ENCODE measurements at regions not wholly inside any gene's neighbourhood (a gene's known extent, or its start where the extent isn't known, plus 50 kb on each side); places are given as distances from the start of the nearest gene placed in this dataset.
A peak's percentile ranks its signal among the peaks of the same experiment; 100 is the strongest.
"Not testable (repeated sequence)": the region's sequence is repeated elsewhere in the genome, so short reads cannot be mapped to it uniquely, and the experiment has no call there.

- DNase-seq (ENCODE audit: low read depth in 4 of 4, low spot score in 3 of 4) = no peak
Measured at GRCh38 chr10:5268743-5269142, 72.1 kb downstream of the AKR1C4 start.

DNA sequence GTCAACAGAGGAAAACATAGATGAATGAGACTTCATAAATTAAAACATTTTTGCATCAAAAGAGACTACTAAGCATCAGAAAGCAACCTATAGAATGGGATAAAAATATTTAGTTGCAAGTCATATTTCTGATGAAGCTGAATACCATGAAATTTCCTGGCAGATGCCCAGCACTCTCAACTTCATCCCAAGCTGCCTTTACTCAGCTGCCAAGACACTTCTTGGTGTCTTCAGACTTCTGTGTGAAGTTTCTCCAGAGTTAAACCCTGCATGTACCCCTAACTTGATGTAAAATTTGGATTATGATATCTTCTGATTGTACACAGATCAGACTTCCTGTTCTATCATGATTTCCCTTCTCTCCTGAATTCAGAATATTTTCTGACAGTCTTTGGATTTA lies 73.2 kb downstream of the AKR1C4 start:
- no peak for DNase-seq (ENCODE audit: low read depth in 4 of 4, low spot score in 3 of 4)

DNA sequence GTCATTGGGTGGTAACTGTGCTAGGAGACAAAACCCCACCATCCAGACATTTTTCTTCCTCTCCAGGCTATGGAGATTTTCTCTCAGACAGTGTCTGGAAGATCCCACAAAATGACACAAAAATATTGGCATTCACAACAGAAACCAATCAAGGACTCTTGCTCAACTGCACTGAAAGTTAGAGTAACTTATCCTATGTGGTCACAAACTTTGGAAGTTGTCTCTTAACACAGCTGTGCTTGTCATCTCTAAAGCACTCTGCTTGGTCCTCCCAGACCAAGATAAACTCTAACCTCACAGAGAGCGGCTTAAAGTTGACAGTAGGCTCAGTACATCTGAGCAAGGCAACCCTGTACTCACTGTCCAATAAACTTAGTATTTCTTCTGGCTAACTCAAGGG lies 74.9 kb downstream of the AKR1C4 start:
- no peak for DNase-seq (ENCODE audit: low read depth in 4 of 4, low spot score in 3 of 4)

- DNase-seq (ENCODE audit: low read depth in 4 of 4, low spot score in 3 of 4) = no peak
Measured at GRCh38 chr10:5272065-5272803, 75.6 kb downstream of the AKR1C4 start.

GRCh38 chr10:5274795-5275194 lies 78.2 kb downstream of the AKR1C4 start:
- no peak for DNase-seq (ENCODE audit: low read depth in 4 of 4, low spot score in 3 of 4)

DNA sequence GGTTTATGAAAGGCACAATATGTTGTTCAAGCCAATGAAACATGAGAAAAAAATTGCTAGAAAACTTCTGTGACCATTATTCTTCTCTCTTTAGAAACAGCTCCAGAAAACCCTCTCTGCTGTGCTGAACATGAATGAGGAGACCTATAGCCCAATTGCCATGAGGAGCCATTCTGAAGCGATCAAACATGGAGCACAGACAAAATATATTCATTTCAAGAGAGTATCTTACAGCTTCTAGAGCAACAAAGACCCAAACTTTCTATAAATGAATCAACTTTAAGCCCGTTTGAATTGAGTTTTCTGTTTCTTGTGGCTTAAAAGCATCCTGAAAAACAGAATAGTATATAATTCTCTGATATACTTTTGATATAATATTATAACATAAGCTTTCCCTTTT lies 83.4 kb upstream of the UCN3 start:
- no peak for DNase-seq (ENCODE audit: low read depth in 4 of 4, low spot score in 3 of 4)

DNA sequence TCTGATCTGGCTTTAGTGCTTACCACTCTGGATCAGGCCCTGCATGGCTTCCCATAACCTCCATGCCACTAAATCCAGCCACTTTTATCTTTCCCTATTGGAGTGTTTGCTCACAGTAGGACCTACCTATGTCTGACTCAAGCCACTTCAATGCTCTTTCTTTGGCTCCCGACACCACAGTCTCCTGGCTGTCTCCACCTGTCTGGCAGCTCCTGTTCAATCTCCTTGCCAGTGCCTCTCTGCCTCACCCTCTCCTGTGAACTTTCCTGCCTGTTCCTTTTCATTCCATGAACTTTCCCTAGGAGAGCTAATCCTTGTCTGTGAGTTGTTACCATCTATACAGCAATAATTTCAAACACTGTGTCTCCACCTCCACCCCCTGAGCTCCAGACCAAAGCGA lies 82.6 kb upstream of the UCN3 start:
- DNase-seq (ENCODE audit: low read depth in 4 of 4, low spot score in 3 of 4) = no peak

GRCh38 chr10:5283305-5284158 lies 81.2 kb upstream of the UCN3 start:
- DNase-seq (ENCODE audit: low read depth in 4 of 4, low spot score in 3 of 4) = peak in 3 of 4 donors; percentile 5 to 40 (median 24)

GRCh38 chr10:5284311-5285057 lies 80.3 kb upstream of the UCN3 start:
- DNase-seq (ENCODE audit: low read depth in 4 of 4, low spot score in 3 of 4) = no peak

GRCh38 chr10:5285186-5285585 lies 79.6 kb upstream of the UCN3 start:
- DNase-seq (ENCODE audit: low read depth in 4 of 4, low spot score in 3 of 4) = no peak

DNA sequence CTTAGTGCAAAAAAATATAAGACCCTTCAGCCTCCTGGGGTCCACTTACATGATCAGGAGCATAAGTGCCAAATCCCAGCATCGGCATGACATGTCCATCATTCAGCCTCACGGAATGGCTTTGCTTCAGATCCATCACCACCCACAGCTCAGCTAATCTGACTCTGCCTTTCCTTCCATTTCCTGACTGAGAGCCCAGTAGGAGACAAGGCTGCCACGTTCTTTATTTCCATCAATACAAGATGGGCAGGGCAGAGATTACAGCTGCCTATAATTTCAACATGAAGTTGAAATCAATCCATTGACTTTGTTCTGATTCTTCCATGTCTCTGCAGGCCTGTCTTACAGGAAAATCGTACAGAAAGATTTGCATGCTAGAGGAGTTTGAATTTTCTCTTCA lies 76.4 kb upstream of the UCN3 start:
- DNase-seq (ENCODE audit: low read depth in 4 of 4, low spot score in 3 of 4) = no peak

DNA sequence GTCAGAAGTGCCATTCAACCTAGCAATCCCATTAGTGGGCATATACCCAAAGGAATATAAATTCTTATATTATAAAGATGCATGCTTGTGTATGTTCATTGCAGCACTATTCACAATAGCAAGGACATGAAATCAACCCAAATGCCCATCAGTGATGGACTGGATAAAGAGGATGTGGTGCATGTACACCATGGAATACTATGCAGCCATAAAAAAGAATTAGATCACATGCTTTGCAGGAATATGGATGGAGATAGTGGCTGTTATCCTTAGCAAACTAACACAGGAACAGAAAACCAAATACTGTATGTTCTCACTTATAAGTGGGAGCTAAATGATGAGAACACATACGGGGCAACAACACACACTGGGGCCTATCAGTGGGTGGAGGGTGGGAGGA lies 75.5 kb upstream of the UCN3 start:
- DNase-seq (ENCODE audit: low read depth in 4 of 4, low spot score in 3 of 4) = not testable (repeated sequence)

DNA sequence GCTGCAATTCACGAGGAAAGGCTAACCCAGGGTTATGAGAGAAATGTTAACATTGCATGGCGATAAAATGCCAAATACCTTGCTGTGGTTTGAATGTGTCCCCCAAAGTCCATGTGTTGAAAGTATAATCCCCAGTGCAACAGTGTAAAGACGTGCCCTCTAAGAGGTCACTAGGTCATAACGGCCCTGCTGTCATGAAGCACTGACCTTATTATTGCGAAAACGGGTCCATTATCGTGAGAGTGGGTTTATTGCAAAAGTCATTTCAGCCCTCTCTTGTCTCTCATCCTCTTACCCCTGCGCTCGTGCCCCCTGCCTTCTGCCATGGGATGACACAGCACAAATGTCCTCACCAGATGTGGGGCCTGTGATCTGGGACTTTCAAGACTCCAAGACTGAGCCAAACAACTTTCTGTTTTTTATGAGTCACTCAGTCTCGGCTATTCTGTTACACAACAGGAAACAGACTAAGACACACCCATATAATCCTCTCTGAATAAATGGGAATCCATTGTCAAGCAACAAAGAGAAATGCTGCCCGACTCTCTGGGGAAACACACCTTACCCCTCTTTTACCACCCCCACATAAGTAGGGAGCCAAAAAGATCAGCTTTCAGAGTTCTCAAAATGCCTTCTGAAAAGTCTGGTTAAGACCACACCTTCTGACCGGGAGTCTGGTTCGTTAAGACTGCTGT lies 73.1 kb upstream of the UCN3 start:
- no peak for DNase-seq (ENCODE audit: low read depth in 4 of 4, low spot score in 3 of 4)

- DNase-seq (ENCODE audit: low read depth in 4 of 4, low spot score in 3 of 4) = no peak
Measured at GRCh38 chr10:5292196-5292735, 72.5 kb upstream of the UCN3 start.

DNA sequence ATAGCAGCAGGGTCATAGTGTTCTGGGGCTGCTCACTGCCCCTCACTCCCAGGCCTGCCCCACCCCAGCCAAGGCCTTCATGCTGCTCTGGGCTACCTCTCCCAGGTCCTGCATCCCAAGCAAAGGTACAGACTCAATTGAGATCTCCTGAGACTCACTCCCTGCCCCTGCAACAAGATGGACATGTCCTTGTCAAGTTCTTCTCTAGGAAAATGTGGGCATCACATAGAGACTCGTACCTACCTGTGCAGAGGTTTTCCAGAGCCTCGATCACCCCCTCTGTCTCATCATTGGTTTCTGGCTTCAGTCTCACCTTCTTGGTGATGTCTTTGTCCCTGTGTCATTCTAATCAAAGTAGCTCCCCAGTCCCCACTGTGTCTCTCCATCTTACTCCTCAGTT lies 71.8 kb upstream of the UCN3 start:
- not testable (repeated sequence) for DNase-seq (ENCODE audit: low read depth in 4 of 4, low spot score in 3 of 4)

DNA sequence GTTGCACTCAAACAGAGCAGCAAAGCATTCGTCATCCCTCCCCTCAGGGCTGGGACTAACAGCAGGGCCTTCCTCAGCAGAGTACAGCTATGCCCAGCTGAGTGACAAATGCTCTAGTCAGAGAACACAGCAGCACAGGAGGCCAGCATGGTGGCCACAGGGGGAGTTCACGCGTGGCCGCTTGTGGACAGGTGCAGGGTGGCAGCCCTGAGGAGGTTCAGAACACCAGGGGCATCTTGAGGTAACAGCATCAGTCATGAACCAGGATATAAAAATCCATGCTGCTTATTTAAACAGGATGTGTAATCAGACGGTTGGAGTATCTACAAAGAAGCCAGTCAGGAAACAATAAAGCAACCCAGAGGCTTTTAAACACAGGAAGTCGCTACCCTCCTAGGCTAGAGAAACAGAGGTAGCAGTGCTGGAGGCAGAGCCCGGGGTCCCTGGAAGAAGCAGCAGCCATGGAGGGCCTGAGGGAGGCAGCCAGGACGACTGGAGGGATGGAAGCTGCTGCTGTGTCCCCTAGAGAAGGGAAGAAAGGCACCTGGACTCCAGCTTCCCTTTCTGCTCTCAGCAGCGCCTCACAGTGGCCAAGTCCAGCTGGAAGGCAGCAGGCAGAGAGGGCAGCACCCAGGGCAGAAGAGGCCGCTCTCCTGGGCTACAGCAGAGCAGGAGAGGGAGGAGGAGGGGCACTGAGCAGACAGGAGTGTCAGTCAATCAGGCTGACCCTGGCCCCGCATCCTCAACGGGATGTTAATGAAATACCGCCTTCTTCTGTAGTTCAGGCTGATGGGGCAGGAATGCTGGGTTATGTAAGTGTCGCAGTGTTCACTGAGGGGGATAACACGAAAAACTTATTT lies 70.8 kb upstream of the UCN3 start:
- DNase-seq (ENCODE audit: low read depth in 4 of 4, low spot score in 3 of 4) = no peak

DNA sequence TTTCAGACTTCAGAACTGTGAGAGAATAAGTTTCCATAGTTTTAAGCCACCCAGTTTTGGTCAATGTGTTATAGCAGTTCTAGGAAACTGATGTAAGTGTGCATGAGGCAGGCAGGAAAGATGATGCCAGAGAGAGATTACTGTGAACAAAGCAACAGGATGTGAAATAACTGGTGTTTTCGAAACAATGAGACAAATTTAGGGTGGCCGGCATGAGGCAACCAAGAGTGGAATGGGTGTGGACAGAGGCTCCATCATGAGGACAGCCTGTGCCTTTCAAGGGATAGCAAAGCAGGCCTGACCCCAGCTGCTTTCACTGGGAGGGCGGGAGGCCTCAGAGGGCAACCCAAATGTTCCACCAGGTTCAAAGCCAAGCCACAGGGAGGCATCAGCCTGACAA lies 67.3 kb upstream of the UCN3 start:
- DNase-seq (ENCODE audit: low read depth in 4 of 4, low spot score in 3 of 4) = no peak

DNA sequence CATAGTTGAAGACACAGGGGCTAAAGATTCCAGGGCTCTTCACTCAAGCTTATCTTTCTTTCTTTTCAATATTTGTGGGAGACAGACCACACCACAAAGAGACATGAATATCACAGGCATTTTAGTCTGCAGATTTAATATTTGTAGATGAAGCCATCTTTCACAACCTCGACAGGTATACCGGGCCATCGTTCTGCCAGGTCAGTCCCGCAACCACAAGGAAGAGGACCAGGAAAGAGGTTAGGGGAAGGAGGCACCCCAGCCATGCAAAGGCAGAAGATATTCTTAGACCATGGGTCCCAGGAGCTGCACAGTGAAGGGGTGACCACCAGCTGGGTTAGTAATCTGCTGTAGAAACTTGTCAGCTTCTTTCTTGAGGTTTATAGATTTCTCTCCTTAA lies 66.8 kb upstream of the UCN3 start:
- no peak for DNase-seq (ENCODE audit: low read depth in 4 of 4, low spot score in 3 of 4)

DNA sequence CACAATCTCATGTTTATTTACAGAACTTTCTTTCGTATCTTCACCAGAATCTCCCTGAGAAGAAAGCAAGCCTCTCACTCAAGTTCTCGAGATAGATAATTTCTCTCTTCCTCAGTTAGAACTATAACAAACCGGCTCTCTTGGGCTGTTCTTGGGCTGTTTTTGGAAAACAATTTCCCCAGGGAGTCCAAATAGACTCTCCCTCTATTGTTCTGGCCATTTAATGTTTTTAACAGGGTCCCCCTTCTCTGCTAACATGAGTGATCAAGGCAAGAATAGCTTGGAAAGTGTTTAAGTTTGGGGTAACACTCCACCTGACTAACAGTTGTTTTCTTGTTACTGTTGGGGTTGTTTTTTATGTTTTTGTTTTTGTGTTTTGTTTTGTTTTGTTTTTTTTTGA lies 64.8 kb upstream of the UCN3 start:
- no peak for DNase-seq (ENCODE audit: low read depth in 4 of 4, low spot score in 3 of 4)

GRCh38 chr10:5303504-5303903 lies 61.3 kb upstream of the UCN3 start:
- DNase-seq (ENCODE audit: low read depth in 4 of 4, low spot score in 3 of 4) = no peak

All from left renal pelvis (tissue), 4 donors.